ENCODE measurements at regions not wholly inside any gene's neighbourhood (a gene's known extent, or its start where the extent isn't known, plus 50 kb on each side); places are given as distances from the start of the nearest gene placed in this dataset.

- DNase-seq (ENCODE audit: low spot score) (no peak), ATAC-seq (ENCODE audit: low read depth) (no peak)
- peaks cover 3% of the 10 kb centered on the region for H3K9me3 ChIP-seq (ENCODE audit: severe bottlenecking)
Observed at GRCh38 chr5:60503771-60504170, 196.2 kb downstream of the DEPDC1B start.

GRCh38 chr5:60497706-60498500 is 202.1 kb downstream of the DEPDC1B start:
- H3K9me3 ChIP-seq (ENCODE audit: severe bottlenecking) = peaks cover 3% of the 10 kb centered on the region
- DNase-seq (ENCODE audit: low spot score) (no peak), ATAC-seq (ENCODE audit: low read depth) (no peak)
- H3K27me3 ChIP-seq (ENCODE audit: insufficient read depth, poor library complexity, severe bottlenecking) = no peaks in the 10 kb centered on the region
- no peak for TF ChIP-seq CTCF (IDR thresholded peaks at IDR 0.05; ENCODE audit: poor library complexity, severe bottlenecking)
- no peak overlapping the region for H3K27ac ChIP-seq (ENCODE audit: poor library complexity, severe bottlenecking)
- H3K36me3 ChIP-seq (ENCODE audit: low read depth) = no peaks in the 10 kb centered on the region
- H3K4me1 ChIP-seq (ENCODE audit: insufficient read depth, poor library complexity, severe bottlenecking) = no peaks in the 10 kb centered on the region
- H3K4me3 ChIP-seq (ENCODE audit: severe bottlenecking) = no peak overlapping the region

More at GRCh38 chr5:60503771-60504170, 196.2 kb downstream of the DEPDC1B start:
- Histone ChIP-seq H3K36me3 (ENCODE audit: low read depth) (no peaks in the 10 kb centered on the region), H3K27ac (ENCODE audit: poor library complexity, severe bottlenecking) (no peak overlapping the region), H3K27me3 (ENCODE audit: insufficient read depth, poor library complexity, severe bottlenecking) (peaks cover 7% of the 10 kb centered on the region), H3K4me1 (ENCODE audit: insufficient read depth, poor library complexity, severe bottlenecking) (no peaks in the 10 kb centered on the region), H3K4me3 (ENCODE audit: severe bottlenecking) (no peak overlapping the region)
- TF ChIP-seq CTCF (IDR thresholded peaks at IDR 0.05; ENCODE audit: poor library complexity, severe bottlenecking) = no peak

- no peak for DNase-seq (ENCODE audit: low spot score)
Observed at GRCh38 chr5:60495644-60496520, 204.1 kb downstream of the DEPDC1B start.

GRCh38 chr5:60494635-60495034 is 205.3 kb downstream of the DEPDC1B start:
- Histone ChIP-seq H3K27ac (ENCODE audit: poor library complexity, severe bottlenecking) (no peak overlapping the region), H3K27me3 (ENCODE audit: insufficient read depth, poor library complexity, severe bottlenecking) (no peaks in the 10 kb centered on the region), H3K36me3 (ENCODE audit: low read depth) (no peaks in the 10 kb centered on the region), H3K9me3 (ENCODE audit: severe bottlenecking) (no peaks in the 10 kb centered on the region), H3K4me1 (ENCODE audit: insufficient read depth, poor library complexity, severe bottlenecking) (no peaks in the 10 kb centered on the region), H3K4me3 (ENCODE audit: severe bottlenecking) (no peak overlapping the region)
- no peak for ATAC-seq (ENCODE audit: low read depth)
- no peak for DNase-seq (ENCODE audit: low spot score)
- no peak for TF ChIP-seq CTCF (IDR thresholded peaks at IDR 0.05; ENCODE audit: poor library complexity, severe bottlenecking)

More at GRCh38 chr5:60495644-60496520, 204.1 kb downstream of the DEPDC1B start:
- no peaks in the 10 kb centered on the region for H3K9me3 ChIP-seq (ENCODE audit: severe bottlenecking)
- H3K27ac ChIP-seq (ENCODE audit: poor library complexity, severe bottlenecking) = no peak overlapping the region
- H3K4me1 ChIP-seq (ENCODE audit: insufficient read depth, poor library complexity, severe bottlenecking) = no peaks in the 10 kb centered on the region
- ATAC-seq (ENCODE audit: low read depth) = no peak
- H3K27me3 ChIP-seq (ENCODE audit: insufficient read depth, poor library complexity, severe bottlenecking) = no peaks in the 10 kb centered on the region
- H3K36me3 ChIP-seq (ENCODE audit: low read depth) = no peaks in the 10 kb centered on the region
- H3K4me3 ChIP-seq (ENCODE audit: severe bottlenecking) = no peak overlapping the region
- no peak for TF ChIP-seq CTCF (IDR thresholded peaks at IDR 0.05; ENCODE audit: poor library complexity, severe bottlenecking)

Measured in RWPE2 (cell line).